IMR-90 (cell line): ENCODE measurements at regions not wholly inside any gene's neighbourhood (a gene's known extent, or its start where the extent isn't known, plus 50 kb on each side); places are given as distances from the start of the nearest gene placed in this dataset.

Experiments used
- BHLHE40 ChIP-seq: fragments of 150-350 bp; IDR thresholded peaks from 2 replicates; pipeline ENCODE4 v1.6.1; 2016; ENCODE audit warnings: mild to moderate bottlenecking, low read depth, low read length
- RFX5 ChIP-seq: IDR thresholded peaks from 2 replicates; pipeline ENCODE4 v1.8.0; 2012; ENCODE audit warnings: low read depth, mild to moderate bottlenecking, low read length, moderate library complexity
- TF ChIP-seq, protein P1 (sequence below): conservative IDR thresholded peaks from 2 replicates; pipeline ENCODE4 v1.5.1; 2012; ENCODE audit warnings: mild to moderate bottlenecking, low read depth, low read length, improper control_type of control experiment

- TF ChIP-seq BHLHE40 (no peak), RFX5 (no peak)
- TF ChIP-seq, protein P1, sequence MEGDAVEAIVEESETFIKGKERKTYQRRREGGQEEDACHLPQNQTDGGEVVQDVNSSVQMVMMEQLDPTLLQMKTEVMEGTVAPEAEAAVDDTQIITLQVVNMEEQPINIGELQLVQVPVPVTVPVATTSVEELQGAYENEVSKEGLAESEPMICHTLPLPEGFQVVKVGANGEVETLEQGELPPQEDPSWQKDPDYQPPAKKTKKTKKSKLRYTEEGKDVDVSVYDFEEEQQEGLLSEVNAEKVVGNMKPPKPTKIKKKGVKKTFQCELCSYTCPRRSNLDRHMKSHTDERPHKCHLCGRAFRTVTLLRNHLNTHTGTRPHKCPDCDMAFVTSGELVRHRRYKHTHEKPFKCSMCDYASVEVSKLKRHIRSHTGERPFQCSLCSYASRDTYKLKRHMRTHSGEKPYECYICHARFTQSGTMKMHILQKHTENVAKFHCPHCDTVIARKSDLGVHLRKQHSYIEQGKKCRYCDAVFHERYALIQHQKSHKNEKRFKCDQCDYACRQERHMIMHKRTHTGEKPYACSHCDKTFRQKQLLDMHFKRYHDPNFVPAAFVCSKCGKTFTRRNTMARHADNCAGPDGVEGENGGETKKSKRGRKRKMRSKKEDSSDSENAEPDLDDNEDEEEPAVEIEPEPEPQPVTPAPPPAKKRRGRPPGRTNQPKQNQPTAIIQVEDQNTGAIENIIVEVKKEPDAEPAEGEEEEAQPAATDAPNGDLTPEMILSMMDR, result no peak
Measured at GRCh38 chr10:63683223-63683622, 162.0 kb downstream of the REEP3 start.
